HCT116 (cell line): ENCODE measurements at regions not wholly inside any gene's neighbourhood (a gene's known extent, or its start where the extent isn't known, plus 50 kb on each side); places are given as distances from the start of the nearest gene placed in this dataset.
"Not testable (repeated sequence)": the region's sequence is repeated elsewhere in the genome, so short reads cannot be mapped to it uniquely, and the experiment has no call there.

Experiments used
- CTCF ChIP-seq, 3 experiments: fragments of 200-600 bp in 1 of 3; sonication (generic) in 1 of 3; IDR thresholded peaks in 2 of 3; conservative IDR thresholded peaks in 1 of 3; 2 replicates each; pipeline ENCODE4 v1.5.1; 2012 to 2017; ENCODE audit warnings: low read depth in 2 of 3, low read length in 2 of 3, antibody characterized with exemption in 1 of 3, borderline replicate concordance in 1 of 3, control low read depth in 1 of 3, mild to moderate bottlenecking in 1 of 3, mixed read lengths in 1 of 3, mixed run types in 1 of 3, moderate library complexity in 1 of 3; ENCODE audit not compliant: insufficient read depth in 1 of 3
- FOSL1 ChIP-seq: IDR thresholded peaks from 2 replicates; pipeline ENCODE4 v1.6.1; 2012; ENCODE audit warnings: low read depth
- YY1 ChIP-seq: IDR thresholded peaks from 2 replicates; pipeline ENCODE4 v1.6.1; 2011; ENCODE audit warnings: low read length, low read depth, moderate library complexity, mild to moderate bottlenecking; ENCODE audit not compliant: insufficient replicate concordance; ENCODE audit errors: extremely low read depth

GRCh38 chr2:16086136-16086535, 145.8 kb downstream of the MYCN start:
- TF ChIP-seq YY1; CTCF (IDR thresholded peaks at IDR 0.05 in 2 of 3, conservative IDR thresholded peaks at IDR 0.05 in 1 of 3; ENCODE audit: borderline replicate concordance in 1 of 3, insufficient read depth in 1 of 3, low read depth in 2 of 3, low read length in 2 of 3); FOSL1: not testable (repeated sequence)
